Uterus (tissue), 2 donors: ENCODE measurements at regions not wholly inside any gene's neighbourhood (a gene's known extent, or its start where the extent isn't known, plus 50 kb on each side); places are given as distances from the start of the nearest gene placed in this dataset.

ENCODE experiments used
- CTCF ChIP-seq, 4 experiments: fragments of 200-600 bp in 2 of 4; fragments of 450-650 bp in 2 of 4; sonication (generic) in 2 of 4; IDR thresholded peaks; one replicate each; pipeline ENCODE4 v1.5.1; 2016 to 2019; ENCODE audit warnings: antibody characterized with exemption in 4 of 4, mild to moderate bottlenecking in 2 of 4, moderate library complexity in 1 of 4
- POLR2A ChIP-seq, 2 donors: fragments of 450-650 bp; IDR thresholded peaks; one replicate each; pipeline ENCODE4 v1.6.1; 2016; ENCODE audit warnings: antibody characterized with exemption in 2 of 2, mild to moderate bottlenecking in 1 of 2, moderate library complexity in 1 of 2

- TF ChIP-seq CTCF (IDR thresholded peaks at IDR 0.05) (no peak), POLR2A (IDR thresholded peaks at IDR 0.05) (no peak)
Measured at GRCh38 chr10:21385996-21386585, 139.4 kb downstream of the SKIDA1 start.
